HG03196 (cell line): ENCODE measurements at regions not wholly inside any gene's neighbourhood (a gene's known extent, or its start where the extent isn't known, plus 50 kb on each side); places are given as distances from the start of the nearest gene placed in this dataset.

Experiments used
- ATAC-seq: cut with Tn5 transposase; IDR thresholded peaks from one replicate; pipeline ENCODE4 v1.9.1; 2021; ENCODE audit not compliant: unreplicated experiment

DNA sequence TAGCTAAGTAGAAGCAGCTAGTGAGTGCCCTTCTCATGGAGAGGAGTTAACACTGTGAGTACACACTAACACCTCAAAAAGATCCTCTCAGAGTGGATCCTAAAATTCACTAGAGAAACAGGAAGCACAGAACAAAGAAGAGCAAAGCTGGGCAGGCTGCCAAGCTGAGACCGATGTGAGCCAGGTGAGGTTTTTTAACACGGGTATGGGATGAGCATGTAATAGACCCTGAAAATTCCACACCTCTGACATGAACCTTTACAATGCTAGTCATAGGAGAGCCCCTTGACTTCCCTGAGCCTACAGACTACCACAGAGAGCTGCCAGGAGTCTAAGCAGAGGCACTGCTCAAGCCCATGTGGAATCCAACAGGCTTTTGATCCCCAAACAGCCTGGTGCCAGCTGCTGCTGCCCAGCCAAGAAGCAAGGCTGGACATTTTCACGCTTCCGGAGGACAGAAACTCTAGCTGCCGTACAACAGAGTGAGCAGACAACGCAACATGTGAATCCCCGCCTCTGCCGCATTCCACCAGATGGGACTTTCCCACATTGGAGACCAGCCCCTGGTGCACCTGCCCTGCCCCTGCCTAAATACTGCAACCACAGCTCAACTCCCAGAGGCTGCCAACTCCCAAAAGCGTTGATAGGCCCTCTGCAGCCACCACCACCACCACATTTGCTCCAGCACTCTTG is 280.8 kb downstream of the CDH10 start:
- ATAC-seq: no peak

DNA sequence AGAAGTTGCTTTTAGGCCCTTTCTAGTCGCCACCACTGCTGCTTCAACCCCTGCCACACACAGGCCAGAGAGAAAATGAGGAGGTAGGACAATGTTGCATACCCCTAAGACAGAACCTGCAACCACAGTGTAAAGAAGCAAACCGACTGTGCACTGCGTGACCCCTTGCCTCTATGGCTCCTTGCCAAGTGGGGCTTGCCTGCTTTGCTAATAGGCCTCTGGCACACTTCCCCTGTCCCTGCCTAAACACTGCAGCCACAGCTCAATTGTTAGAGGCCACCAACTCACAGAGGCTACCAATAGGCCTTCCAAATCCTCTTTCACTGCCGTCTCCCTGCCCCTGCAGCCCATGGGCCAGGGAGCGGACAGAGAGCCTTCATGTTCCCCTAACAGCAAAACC is 280.1 kb downstream of the CDH10 start:
- ATAC-seq: no peak

DNA sequence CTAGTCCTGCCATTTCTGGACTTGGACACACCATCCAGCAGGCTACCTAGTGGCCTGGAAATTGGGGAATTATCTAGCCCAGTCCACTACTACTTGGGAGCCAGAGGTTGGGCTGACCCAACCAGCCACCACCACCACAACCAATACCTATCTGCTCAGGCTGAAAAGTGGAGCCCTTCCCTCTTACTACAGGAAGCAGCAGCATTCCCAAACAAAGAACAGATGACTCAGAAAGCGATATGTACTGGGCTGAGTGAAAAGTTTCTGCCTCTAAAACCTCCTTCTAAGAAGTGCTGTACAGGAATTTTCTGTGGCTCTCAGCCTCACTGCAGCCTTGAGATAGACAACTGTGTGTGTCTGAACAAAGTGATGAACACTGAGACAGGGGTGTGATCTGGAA is 279.4 kb downstream of the CDH10 start:
- ATAC-seq: no peak

DNA sequence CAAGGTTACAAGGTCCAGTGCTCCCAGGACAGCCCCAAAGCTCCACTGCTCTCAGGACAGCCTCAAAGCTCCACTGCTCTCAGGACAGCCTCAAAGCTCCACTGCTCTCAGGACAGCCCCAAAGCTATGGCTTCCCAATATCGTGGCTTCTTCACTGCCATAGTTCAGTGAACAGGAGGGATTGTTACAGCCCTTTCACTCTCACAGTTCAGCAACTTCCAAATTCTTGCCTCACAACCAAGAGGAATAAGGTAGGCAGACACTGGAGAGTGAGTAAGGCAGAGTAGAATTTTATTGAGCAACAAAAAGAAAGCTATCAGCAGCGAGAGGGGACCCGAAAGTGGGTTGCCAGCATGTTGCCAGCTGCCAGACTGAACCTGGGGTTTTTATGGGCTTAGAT is 277.6 kb downstream of the CDH10 start:
- ATAC-seq: no peak

DNA sequence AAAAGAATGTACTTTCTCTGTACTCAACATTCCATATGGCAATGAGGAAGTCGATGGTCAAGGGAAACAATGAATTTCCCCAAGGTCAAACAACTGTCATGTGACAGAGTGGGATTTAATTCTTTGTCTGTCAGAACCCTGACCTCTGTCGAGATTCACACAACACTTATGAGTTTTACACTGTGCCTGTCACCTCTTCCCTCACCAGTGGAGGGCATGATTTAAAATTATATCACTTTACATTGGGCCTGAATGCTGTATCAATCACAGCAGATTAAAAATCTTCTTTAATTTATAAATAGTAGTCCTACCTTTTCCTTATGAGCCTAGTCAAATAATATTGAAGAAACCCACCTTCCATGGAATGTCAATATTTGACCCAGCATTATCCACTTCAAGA is 276.7 kb downstream of the CDH10 start:
- ATAC-seq: no peak

DNA sequence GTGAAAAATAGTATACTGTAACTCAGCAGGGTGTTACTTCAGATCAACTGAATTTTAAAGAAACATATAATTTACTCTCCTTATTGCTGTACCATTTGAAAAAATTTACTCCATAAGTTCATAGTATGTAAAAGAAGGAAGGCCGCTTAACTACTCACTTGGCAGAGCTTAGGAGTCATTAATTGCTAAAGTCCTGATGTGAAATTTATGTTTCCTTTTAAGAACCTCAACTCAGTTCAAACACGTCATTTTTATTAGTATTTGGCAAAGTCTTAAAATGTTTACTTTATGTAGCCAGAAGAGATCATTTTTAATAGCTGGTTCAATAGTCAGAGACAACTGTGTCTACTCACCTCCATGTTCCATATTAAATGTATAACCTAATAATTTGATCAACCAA is 268.6 kb downstream of the CDH10 start:
- ATAC-seq: no peak

DNA sequence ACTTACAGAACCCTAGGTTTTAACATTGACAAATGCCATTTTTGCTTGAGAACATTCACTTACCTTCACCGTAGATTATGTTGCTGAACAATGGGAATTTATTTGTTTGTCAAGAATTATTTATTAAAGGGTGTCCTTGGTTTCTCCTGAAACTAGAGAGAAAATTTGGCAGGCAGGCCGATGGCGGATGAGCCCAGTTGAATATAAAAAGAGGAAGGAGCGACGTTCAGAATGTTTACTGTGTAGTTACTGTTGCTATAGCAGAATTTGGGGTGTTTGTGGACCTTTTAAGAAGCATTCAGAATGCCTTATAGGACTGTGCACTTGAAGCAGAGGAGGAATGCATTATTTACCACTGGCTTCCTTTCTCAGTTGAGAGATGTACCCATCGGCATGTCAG is 268.2 kb downstream of the CDH10 start:
- no peak for ATAC-seq

DNA sequence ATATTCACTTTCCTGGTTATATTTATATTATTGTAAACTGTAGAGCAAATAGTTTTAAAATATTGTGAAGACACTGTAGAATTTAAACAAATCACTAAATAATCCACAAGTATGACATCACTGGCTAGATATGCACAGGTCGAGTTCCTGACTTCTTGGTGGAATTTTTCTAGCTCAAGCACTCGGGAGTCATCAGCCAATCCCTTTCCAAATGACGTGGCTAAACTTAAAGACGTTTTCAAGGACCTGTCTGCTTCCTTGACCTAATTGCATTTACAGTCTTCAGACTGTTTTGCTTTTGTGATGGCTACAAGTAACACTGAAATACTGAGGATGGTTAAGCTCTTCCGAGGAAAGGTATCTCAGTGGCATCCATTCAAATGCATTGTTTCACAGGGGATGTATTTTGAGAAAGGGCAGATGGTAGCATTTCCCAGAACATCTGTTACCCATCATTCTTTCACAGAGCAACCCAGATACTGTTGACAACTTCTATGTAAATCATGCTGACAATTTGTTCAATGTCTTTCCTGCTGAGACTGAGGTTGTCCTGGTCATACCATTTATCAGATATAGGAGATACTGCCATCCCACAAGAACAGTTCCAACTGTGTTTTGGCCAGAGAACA is 262.8 kb downstream of the CDH10 start:
- ATAC-seq: no peak

DNA sequence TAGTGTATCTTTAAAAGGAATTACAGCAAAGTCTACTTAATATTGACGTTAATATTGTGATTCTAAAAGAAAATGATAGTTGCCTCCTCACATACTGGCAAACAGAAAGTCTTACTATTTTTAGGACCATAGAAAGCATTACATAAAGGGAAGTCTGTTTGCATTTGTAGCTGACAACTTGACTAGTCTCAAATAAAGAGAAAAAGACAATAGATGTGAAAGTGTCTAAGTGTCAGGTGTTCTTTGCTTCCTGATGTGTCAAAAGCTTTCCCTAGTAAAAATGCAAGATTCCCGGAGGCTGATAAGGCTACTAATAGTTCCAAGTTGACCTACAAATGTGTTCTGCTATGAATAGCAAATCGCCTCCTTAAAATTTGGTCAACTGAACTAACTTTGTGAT is 259.7 kb downstream of the CDH10 start:
- ATAC-seq: no peak

DNA sequence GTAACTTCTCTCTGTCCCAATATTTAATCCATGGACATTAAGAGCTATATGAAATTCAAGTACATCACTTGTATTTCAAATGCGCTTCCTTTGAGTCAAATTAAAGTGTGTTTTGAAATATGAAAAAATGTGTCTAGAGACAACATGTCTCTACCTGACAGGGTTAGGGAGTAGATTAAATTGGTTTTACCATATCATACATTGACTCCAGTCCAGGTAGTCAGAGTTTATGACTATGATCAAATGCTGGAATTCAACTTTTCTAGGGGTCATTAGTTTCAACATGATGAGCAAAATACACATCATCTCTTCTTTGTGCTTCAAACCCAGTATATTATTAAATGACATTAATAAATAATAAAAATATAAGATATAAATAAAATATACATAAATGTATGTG is 259.2 kb downstream of the CDH10 start:
- ATAC-seq: no peak

DNA sequence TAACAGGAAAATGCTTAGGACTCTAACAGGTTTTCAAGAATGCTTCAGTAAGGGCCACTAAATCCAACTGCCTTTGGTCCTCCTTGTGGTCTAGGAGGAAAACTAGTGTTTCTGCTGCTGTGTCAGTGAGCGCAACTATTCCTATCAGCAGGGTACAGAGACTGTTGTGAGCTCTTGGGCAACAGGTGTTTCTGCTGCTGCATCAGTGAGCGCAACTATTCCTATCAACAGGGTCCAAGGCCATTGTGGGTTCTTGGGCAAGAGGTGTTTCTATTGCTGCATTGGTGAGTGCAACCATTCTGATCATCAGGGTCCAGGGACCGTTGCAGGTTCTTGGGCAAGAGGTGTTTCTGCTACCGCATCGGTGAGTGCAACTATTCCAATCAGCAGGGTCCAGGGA is 256.3 kb downstream of the CDH10 start:
- ATAC-seq: no peak

DNA sequence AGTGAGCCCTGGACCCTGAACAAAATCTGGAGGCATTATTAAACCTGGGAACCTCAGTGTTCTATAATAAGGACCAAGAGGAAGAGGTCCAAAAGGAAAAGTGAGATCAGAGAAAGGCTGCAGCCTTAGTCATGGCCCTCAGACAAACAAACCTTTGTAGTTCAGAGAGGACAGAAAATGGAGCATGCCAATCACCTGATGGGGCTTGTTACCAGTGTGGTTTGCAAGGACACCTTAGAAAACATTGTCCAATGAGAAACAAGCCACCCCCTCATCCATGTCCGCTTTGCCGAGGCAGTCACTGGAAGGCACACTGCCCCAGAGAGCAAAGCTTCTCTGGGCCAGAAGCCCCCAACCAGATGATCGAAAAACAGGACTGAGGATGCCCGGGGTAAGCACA is 254.8 kb downstream of the CDH10 start:
- ATAC-seq: no peak

DNA sequence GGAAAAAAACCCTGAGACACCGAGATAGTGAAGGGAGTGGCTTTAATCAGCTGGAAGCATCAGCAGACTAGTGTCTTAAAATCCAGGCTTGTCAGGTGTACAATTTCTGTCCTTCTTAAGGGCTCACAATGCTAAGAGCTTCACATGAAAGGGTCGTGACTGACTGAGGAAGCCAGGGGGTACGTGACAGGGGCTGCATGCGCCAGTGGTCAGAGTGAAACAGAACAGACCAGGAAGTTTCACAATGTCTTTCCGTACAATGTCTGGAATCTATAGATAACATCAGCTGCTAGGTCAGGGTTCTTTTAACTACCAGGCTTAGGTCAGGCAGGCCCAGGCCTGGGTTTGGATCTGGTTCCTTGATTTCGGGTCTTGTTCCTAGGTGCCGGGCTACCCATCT is 253.0 kb downstream of the CDH10 start:
- no peak for ATAC-seq

DNA sequence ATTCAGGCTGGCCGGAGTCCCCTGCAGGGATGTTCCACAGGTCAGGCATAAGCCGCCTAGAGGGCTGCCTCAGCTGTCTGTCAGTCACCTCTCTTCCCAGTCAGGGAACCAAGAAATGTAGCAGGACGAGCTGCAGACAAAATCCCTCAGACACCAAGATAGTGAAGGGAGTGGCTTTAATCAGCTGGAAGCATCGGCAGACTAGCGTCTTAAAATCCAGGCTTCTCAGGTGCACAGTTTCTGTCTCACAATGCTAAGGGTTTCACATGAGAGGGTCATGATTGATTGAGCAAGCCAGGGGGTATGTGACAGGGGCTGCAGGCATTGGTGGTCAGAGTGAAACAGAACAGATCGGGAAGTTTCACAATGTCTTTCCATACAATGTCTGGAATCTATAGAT is 247.2 kb downstream of the CDH10 start:
- ATAC-seq: no peak

DNA sequence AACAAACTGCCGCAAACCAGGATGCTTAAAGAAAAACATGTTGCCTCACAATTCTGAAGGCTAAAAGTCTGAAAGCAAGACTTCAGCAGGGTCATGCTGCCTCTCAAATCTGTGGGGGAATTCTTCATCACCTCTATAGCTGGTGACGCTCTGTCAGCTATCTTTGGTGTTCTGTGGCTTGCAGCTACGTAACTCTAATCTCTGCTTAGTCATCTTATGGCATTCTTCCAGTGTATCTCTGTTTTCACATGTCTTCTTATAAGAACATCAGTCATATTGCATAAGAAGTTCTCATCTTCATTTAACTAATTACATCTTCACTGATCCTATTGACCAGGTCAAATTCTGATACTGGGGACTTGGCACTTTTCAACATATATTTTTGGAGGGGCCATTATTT is 243.0 kb downstream of the CDH10 start:
- no peak for ATAC-seq

DNA sequence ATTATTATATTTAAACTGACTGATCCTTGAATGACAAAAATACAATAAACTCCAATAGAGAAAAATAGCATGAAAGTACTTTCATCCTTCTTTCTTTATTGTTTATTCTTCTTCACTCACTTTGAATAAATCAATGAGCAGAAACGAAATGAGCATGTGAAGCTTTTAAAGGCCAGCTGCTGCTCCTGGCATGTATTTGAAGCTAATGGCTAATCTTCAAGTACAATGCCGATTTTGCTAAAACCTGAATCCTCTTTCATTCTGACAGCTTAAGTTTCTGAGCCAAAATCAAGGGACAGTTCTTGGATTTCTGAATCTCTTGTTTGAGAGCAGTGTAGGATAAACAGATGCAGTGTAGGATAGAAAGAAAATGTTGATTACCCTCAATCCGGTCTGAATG is 237.3 kb downstream of the CDH10 start:
- no peak for ATAC-seq

DNA sequence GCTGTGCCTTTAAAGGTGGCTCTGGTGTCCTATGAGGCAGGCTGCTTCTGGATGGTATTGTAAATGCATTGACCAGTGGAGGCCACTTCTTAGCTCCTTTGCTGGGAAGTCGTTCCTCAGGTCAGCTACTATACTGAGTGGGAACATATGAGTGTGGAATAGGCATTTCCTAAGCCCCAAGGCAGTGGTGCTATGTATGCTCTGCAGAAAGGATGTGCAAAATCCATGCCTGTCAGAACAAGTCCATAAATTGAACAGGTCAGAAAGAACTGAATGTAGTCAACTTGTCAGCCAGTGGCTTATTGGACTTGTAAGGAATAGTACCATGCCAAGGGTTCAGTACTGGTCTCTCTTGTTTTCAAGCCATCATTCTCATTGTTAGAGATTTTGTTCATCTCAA is 216.4 kb downstream of the CDH10 start:
- no peak for ATAC-seq

DNA sequence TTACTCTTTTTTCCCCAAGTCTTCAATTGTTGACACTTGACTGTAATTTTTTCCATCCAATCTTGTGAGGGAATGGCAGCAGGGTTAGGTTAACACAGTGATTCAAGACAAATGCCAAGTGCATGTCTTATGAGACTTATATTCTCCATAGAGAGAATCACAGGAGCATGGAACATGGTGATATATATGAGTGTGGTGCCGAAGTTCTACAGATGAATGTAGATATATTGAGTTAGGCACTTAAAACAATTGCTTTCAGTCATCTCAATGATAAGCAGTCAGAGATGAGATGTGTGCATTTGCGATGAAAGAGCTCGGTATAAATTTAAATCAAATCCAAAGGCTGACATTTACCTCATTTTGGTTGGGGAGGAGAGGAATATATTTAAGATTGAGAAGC is 211.2 kb downstream of the CDH10 start:
- ATAC-seq: no peak
